A673 (cell line): ENCODE measurements at regions not wholly inside any gene's neighbourhood (a gene's known extent, or its start where the extent isn't known, plus 50 kb on each side); places are given as distances from the start of the nearest gene placed in this dataset.
"Not testable (repeated sequence)": the region's sequence is repeated elsewhere in the genome, so short reads cannot be mapped to it uniquely, and the experiment has no call there.

Experiments used
- EZH2 ChIP-seq: fragments of 200-600 bp; sonication (generic); IDR thresholded peaks from 2 replicates; pipeline ENCODE4 v1.6.1; 2017; ENCODE audit warnings: borderline replicate concordance, low read depth, mild to moderate bottlenecking, mixed read lengths, antibody characterized with exemption, low read length; ENCODE audit not compliant: poor library complexity, severe bottlenecking
- TF ChIP-seq, protein P1 (sequence below): fragments of 300-800, 200-600 bp; sonication (generic); conservative IDR thresholded peaks from 2 replicates; pipeline ENCODE4 v1.5.1; 2017; ENCODE audit warnings: low read depth, mild to moderate bottlenecking, antibody characterized with exemption, low read length, moderate library complexity, mixed read lengths

DNA sequence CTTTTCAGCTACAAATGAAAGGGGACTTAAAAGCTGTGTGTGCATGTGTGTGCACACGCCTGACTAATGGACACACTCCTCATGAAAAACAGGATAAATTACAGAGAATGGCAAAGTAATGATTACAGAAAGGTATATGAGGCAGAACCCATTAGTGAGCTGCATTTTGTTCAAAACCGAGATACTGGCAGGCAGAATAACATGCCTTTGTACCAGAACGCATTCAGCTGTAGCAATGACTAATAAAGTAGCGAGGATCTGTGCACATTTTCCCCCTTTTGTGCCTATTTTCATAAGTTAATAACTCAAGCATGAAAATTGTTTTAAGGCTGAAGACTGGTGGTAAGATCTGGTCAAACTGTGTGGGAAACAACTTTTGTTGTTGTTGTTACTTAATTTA is 165.7 kb upstream of the PLGLB2 start:
- TF ChIP-seq, protein P1, sequence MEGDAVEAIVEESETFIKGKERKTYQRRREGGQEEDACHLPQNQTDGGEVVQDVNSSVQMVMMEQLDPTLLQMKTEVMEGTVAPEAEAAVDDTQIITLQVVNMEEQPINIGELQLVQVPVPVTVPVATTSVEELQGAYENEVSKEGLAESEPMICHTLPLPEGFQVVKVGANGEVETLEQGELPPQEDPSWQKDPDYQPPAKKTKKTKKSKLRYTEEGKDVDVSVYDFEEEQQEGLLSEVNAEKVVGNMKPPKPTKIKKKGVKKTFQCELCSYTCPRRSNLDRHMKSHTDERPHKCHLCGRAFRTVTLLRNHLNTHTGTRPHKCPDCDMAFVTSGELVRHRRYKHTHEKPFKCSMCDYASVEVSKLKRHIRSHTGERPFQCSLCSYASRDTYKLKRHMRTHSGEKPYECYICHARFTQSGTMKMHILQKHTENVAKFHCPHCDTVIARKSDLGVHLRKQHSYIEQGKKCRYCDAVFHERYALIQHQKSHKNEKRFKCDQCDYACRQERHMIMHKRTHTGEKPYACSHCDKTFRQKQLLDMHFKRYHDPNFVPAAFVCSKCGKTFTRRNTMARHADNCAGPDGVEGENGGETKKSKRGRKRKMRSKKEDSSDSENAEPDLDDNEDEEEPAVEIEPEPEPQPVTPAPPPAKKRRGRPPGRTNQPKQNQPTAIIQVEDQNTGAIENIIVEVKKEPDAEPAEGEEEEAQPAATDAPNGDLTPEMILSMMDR = not testable (repeated sequence)
- not testable (repeated sequence) for TF ChIP-seq EZH2
